ENCODE measurements at regions not wholly inside any gene's neighbourhood (a gene's known extent, or its start where the extent isn't known, plus 50 kb on each side); places are given as distances from the start of the nearest gene placed in this dataset.

GRCh38 chrX:118904218-118904617 is 70.2 kb upstream of the LONRF3 start:
- no peak for TF ChIP-seq POLR2A (IDR thresholded peaks at IDR 0.05; ENCODE audit: low read depth, low read length)
- TF ChIP-seq TAF1 (IDR thresholded peaks at IDR 0.05; ENCODE audit: low read depth, low read length), result no peak
- no peak for TF ChIP-seq POLR2AphosphoS5 (IDR thresholded peaks at IDR 0.05; ENCODE audit: low read depth, low read length)
- peak; percentile 74 for TF ChIP-seq SPI1 (IDR thresholded peaks at IDR 0.05; ENCODE audit: low read depth, low read length)

Data from GM12891 (cell line).